Breast epithelium (tissue), 4 donors: ENCODE measurements at regions not wholly inside any gene's neighbourhood (a gene's known extent, or its start where the extent isn't known, plus 50 kb on each side); places are given as distances from the start of the nearest gene placed in this dataset.

Experiments used
- DNase-seq, 2 donors: peaks; one replicate each; pipeline ENCODE4 v3.0.0-alpha.2; 2019; ENCODE audit warnings: low spot score in 2 of 2
- H3K27ac ChIP-seq, 2 donors: fragments of 200-600 bp; sonication (generic) in 1 of 2; one replicate each; pipeline ENCODE4 v1.5.1; 2016 to 2019; ENCODE audit warnings: mild to moderate bottlenecking in 1 of 2
- H3K27me3 ChIP-seq, 2 donors: fragments of 200-600 bp; sonication (generic) in 1 of 2; one replicate each; pipeline versions ENCODE4 v1.5.1 to v1.6.0; 2017 to 2019; ENCODE audit warnings: control low read depth in 1 of 2, mild to moderate bottlenecking in 1 of 2
- H3K36me3 ChIP-seq: fragments of 200-600 bp; one replicate; pipeline ENCODE4 v1.5.1; 2019
- H3K4me1 ChIP-seq, 2 donors: fragments of 200-600 bp; sonication (generic); one replicate each; pipeline ENCODE4 v1.5.1; 2016 to 2019; ENCODE audit warnings: control low read depth in 1 of 2
- H3K4me3 ChIP-seq, 3 donors: fragments of 200-600 bp; sonication (generic); 1 replicate in 2 of 3; 2 replicates in 1 of 3; pipeline ENCODE4 v1.5.1; 2016 to 2019; ENCODE audit warnings: mild to moderate bottlenecking in 3 of 3, moderate library complexity in 2 of 3
- H3K9me3 ChIP-seq, 2 donors: fragments of 200-600 bp; sonication (generic) in 1 of 2; one replicate each; pipeline ENCODE4 v1.5.1; 2016 to 2019; ENCODE audit warnings: control low read depth in 1 of 2
- CTCF ChIP-seq, 3 donors: fragments of 450-650 bp; IDR thresholded peaks; one replicate each; pipeline ENCODE4 v1.5.1; 2016 to 2017; ENCODE audit warnings: antibody characterized with exemption in 3 of 3, mild to moderate bottlenecking in 3 of 3, moderate library complexity in 3 of 3
- POLR2A ChIP-seq: fragments of 450-650 bp; IDR thresholded peaks from one replicate; pipeline ENCODE4 v1.6.1; 2016; ENCODE audit warnings: antibody characterized with exemption, mild to moderate bottlenecking, moderate library complexity
- POLR2AphosphoS5 ChIP-seq, 3 donors: sonication (generic); formaldehyde crosslinking; IDR thresholded peaks; one replicate each; pipeline ENCODE4 v1.6.1; 2017; ENCODE audit warnings: antibody characterized with exemption in 3 of 3
- intact Hi-C: fragments of 100-400 bp; cut with DNase I; formaldehyde crosslinking; loops from one replicate; pipeline ENCODE4 v1.15.1; 2023; ENCODE audit warnings: low total_unique reads

- H3K36me3 ChIP-seq, result no peaks in the 10 kb centered on the region
- intact Hi-C loops, result no loop called here
- no peaks in the 10 kb centered on the region for H3K4me1 ChIP-seq
- no peak overlapping the region for H3K27ac ChIP-seq
- DNase-seq, result no peak
- no peak for TF ChIP-seq POLR2A
- no peak for TF ChIP-seq CTCF (IDR thresholded peaks at IDR 0.05)
- no peak for TF ChIP-seq POLR2AphosphoS5 (IDR thresholded peaks at IDR 0.05)
- no peaks in the 10 kb centered on the region for H3K27me3 ChIP-seq
- H3K9me3 ChIP-seq, result no peaks in the 10 kb centered on the region
- no peak overlapping the region for H3K4me3 ChIP-seq
Observed at GRCh38 chr3:162370141-162370540, 873.5 kb downstream of the OTOL1 start.

- no peaks in the 10 kb centered on the region for H3K27me3 ChIP-seq
- TF ChIP-seq POLR2A, result no peak
- TF ChIP-seq CTCF (IDR thresholded peaks at IDR 0.05), result no peak
- TF ChIP-seq POLR2AphosphoS5 (IDR thresholded peaks at IDR 0.05), result no peak
- H3K36me3 ChIP-seq, result no peaks in the 10 kb centered on the region
- no peaks in the 10 kb centered on the region for H3K9me3 ChIP-seq
- no peak overlapping the region for H3K27ac ChIP-seq
- no peak overlapping the region for H3K4me3 ChIP-seq
- intact Hi-C loops, result no loop called here
- no peaks in the 10 kb centered on the region for H3K4me1 ChIP-seq
- DNase-seq, result no peak
Observed at GRCh38 chr3:162376761-162377160, 880.2 kb downstream of the OTOL1 start.

GRCh38 chr3:162377608-162378007 lies 881.0 kb downstream of the OTOL1 start:
- H3K36me3 ChIP-seq, result no peaks in the 10 kb centered on the region
- H3K27ac ChIP-seq, result no peak overlapping the region
- H3K4me3 ChIP-seq, result no peak overlapping the region
- no peaks in the 10 kb centered on the region for H3K27me3 ChIP-seq
- no peak for DNase-seq
- H3K9me3 ChIP-seq, result no peaks in the 10 kb centered on the region
- intact Hi-C loops, result no loop called here
- TF ChIP-seq CTCF (IDR thresholded peaks at IDR 0.05) (no peak), POLR2A (no peak), POLR2AphosphoS5 (IDR thresholded peaks at IDR 0.05) (no peak)
- no peaks in the 10 kb centered on the region for H3K4me1 ChIP-seq

GRCh38 chr3:162385387-162385786 lies 888.8 kb downstream of the OTOL1 start:
- intact Hi-C loops, result no loop called here
- Histone ChIP-seq H3K4me1 (no peaks in the 10 kb centered on the region), H3K36me3 (no peaks in the 10 kb centered on the region), H3K27me3 (no peaks in the 10 kb centered on the region), H3K9me3 (no peaks in the 10 kb centered on the region), H3K4me3 (no peak overlapping the region), H3K27ac (no peak overlapping the region)
- no peak for DNase-seq
- TF ChIP-seq POLR2A (no peak), POLR2AphosphoS5 (IDR thresholded peaks at IDR 0.05) (no peak), CTCF (IDR thresholded peaks at IDR 0.05) (no peak)

- Histone ChIP-seq H3K27me3 (no peaks in the 10 kb centered on the region), H3K9me3 (no peaks in the 10 kb centered on the region), H3K4me1 (no peaks in the 10 kb centered on the region), H3K4me3 (no peak overlapping the region), H3K36me3 (no peaks in the 10 kb centered on the region), H3K27ac (no peak overlapping the region)
- DNase-seq, result no peak
- intact Hi-C loops, result no loop called here
- TF ChIP-seq CTCF (IDR thresholded peaks at IDR 0.05) (no peak), POLR2A (no peak), POLR2AphosphoS5 (IDR thresholded peaks at IDR 0.05) (no peak)
Observed at GRCh38 chr3:162390891-162391290, 894.3 kb downstream of the OTOL1 start.
